Heart right ventricle (tissue), 16 donors: ENCODE measurements at regions not wholly inside any gene's neighbourhood (a gene's known extent, or its start where the extent isn't known, plus 50 kb on each side); places are given as distances from the start of the nearest gene placed in this dataset.

Source experiments
- ATAC-seq, 8 donors: fragments of 200-7000 bp; cut with Tn5 transposase; one replicate each; pipeline ENCODE4 v1.9.1; 2020; ENCODE audit warnings: mild to moderate bottlenecking in 8 of 8, moderate library complexity in 8 of 8, moderate number of reproducible peaks in 1 of 8
- DNase-seq, 2 donors: peaks; one replicate each; pipeline ENCODE4 v3.0.0-alpha.2; 2020
- H3K27ac ChIP-seq, 10 donors: fragments of 200-600 bp; sonication (generic) in 2 of 10; one replicate each; pipeline versions ENCODE4 v1.5.0 to v1.8.0; 2020 to 2022; ENCODE audit warnings: mild to moderate bottlenecking in 3 of 10
- H3K27me3 ChIP-seq, 7 donors: fragments of 200-600 bp; one replicate each; pipeline ENCODE4 v1.8.0; 2021 to 2022; ENCODE audit warnings: mild to moderate bottlenecking in 2 of 7
- H3K36me3 ChIP-seq, 9 donors: fragments of 200-600 bp; sonication (generic) in 1 of 9; one replicate each; pipeline versions ENCODE4 v1.5.0 to v1.8.0; 2020 to 2022; ENCODE audit warnings: mild to moderate bottlenecking in 2 of 9
- H3K4me1 ChIP-seq, 9 donors: fragments of 200-600 bp; sonication (generic) in 1 of 9; one replicate each; pipeline versions ENCODE4 v1.5.0 to v1.8.0; 2020 to 2022; ENCODE audit warnings: mild to moderate bottlenecking in 4 of 9
- H3K4me3 ChIP-seq, 10 donors: fragments of 200-600 bp; sonication (generic) in 2 of 10; one replicate each; pipeline versions ENCODE4 v1.5.0 to v1.8.0; 2020 to 2022; ENCODE audit warnings: mild to moderate bottlenecking in 7 of 10, moderate library complexity in 2 of 10
- H3K9me3 ChIP-seq, 11 donors: fragments of 200-600 bp in 10 of 11; sonication (generic) in 2 of 11; one replicate each; pipeline versions ENCODE4 v1.5.0 to v1.8.0; 2013 to 2022; ENCODE audit warnings: mild to moderate bottlenecking in 2 of 11, control low read depth in 1 of 11, moderate library complexity in 1 of 11
- CTCF ChIP-seq, 9 donors: fragments of 200-600 bp; sonication (generic) in 2 of 9; IDR thresholded peaks; one replicate each; pipeline versions ENCODE4 v1.5.0 to v1.8.0; 2021 to 2022; ENCODE audit warnings: antibody characterized with exemption in 9 of 9, mild to moderate bottlenecking in 5 of 9, moderate library complexity in 1 of 9
- WGBS, 2 donors: extraction: QIAGEN DNeasy Blood & Tissue Kit; methylation state at CpG; one replicate each; pipeline ENCODE4 v1.1.7; 2013; ENCODE audit warnings: inconsistent platforms in 1 of 2; 5-methylcytosine and 5-hydroxymethylcytosine counted together
- intact Hi-C, 10 donors: fragments of 100-400 bp; cut with DNase I; formaldehyde crosslinking; loops; one replicate each; pipeline versions ENCODE4 v1.11.1 to v1.14.2; 2022
- donor health status: Arrhythmogenic right ventricular cardiomyopathy.
- donor health status: ischemic (EF 13 %, LVEDD 7.1; RV severe dilation, severe dysfunction).
- donor health status: healthy with polysubstance abuse.
- donor health status: DM: no; HTN: yes; CAD: no.
- donor health status: DM: no; HTN: no; CAD: no.
- donor health status: ischemic (EF 25% LVEDD 6.9; RV normal size, moderate dysfunction).
- donor health status: ischemic (EF 25% LVEDD 5.7; RV mildly dilated, moderate dysfunction).
- donor health status: healthy.
- donor health status: DM: yes; HTN: yes; CAD: no.
- donor health status: Ischemic cardiomyopathy.
- donor health status: ischemic (EF 35%, LVEDD 5.7; RV mildly dilated, moderate dysfunction).
- donor health status: nonischemic (EF 11% LVEDD 7.7; RV severe dilation, severe dysfunction).
- donor health status: DM: yes; HTN: yes; CAD: no.
- donor health status: PGD.
- donor health status: ischemic (EF 29% LVEDD 5.4; RV normal size, mild dysfunction).
- donor health status: nonischemic (EF 23%, LVEDD 6.1; RV moderate dilation, normal function).

GRCh38 chr2:12795851-12796250, 79.1 kb downstream of the TRIB2 start:
- no peak for DNase-seq
- H3K9me3 ChIP-seq, result peaks cover 0 to 7% (median 0%) of the 10 kb centered on the region in 11 donors
- H3K4me3 ChIP-seq, result no peak overlapping the region
- intact Hi-C loops, result loop anchor here in 1 of 10 donors (5.0 kb wide), 1 partner anchor 64 kb away; no protein-coding TSS in a partner anchor
- no peaks in the 10 kb centered on the region for H3K27me3 ChIP-seq
- H3K36me3 ChIP-seq, result no peaks in the 10 kb centered on the region
- no peak for TF ChIP-seq CTCF (IDR thresholded peaks at IDR 0.05)
- peak overlapping the region in 6 of 10 donors; percentile 22 to 69 (median 56) for H3K27ac ChIP-seq
- ATAC-seq, result no peak
- WGBS, 2 donors, result 63 to 75% methylated on average over 2 of the region's 2 CpGs
- peaks cover 0 to 21% (median 14%) of the 10 kb centered on the region in 9 donors for H3K4me1 ChIP-seq

GRCh38 chr2:12796657-12797056, 79.9 kb downstream of the TRIB2 start:
- Histone ChIP-seq H3K36me3 (no peaks in the 10 kb centered on the region), H3K27ac (peak overlapping the region in 7 of 10 donors; percentile 27 to 80 (median 66)), H3K4me1 (peaks cover 0 to 21% (median 14%) of the 10 kb centered on the region in 9 donors), H3K9me3 (peaks cover 0 to 15% (median 5%) of the 10 kb centered on the region in 11 donors), H3K27me3 (no peaks in the 10 kb centered on the region), H3K4me3 (no peak overlapping the region)
- peak; percentile 35 to 63 for DNase-seq
- intact Hi-C loops, result loop anchor here in 1 of 10 donors (5.0 kb wide), 1 partner anchor 64 kb away; no protein-coding TSS in a partner anchor
- 71 to 81% methylated on average over 4 of the region's 4 CpGs for WGBS, 2 donors
- no peak for TF ChIP-seq CTCF (IDR thresholded peaks at IDR 0.05)
- ATAC-seq, result peak; percentile 75 to 96 (median 88)

- no peak for TF ChIP-seq CTCF (IDR thresholded peaks at IDR 0.05)
- H3K4me3 ChIP-seq, result no peak overlapping the region
- H3K27ac ChIP-seq, result peak overlapping the region in 9 of 10 donors; percentile 30 to 80 (median 66)
- H3K4me1 ChIP-seq, result peaks cover 0 to 21% (median 14%) of the 10 kb centered on the region in 9 donors
- intact Hi-C loops, result loop anchor here in 1 of 10 donors (5.0 kb wide), 1 partner anchor 66 kb away; no protein-coding TSS in a partner anchor
- H3K9me3 ChIP-seq, result peaks cover 0 to 26% (median 10%) of the 10 kb centered on the region in 11 donors
- H3K36me3 ChIP-seq, result no peaks in the 10 kb centered on the region
- peak in 6 of 8 donors; percentile 54 to 85 (median 78) for ATAC-seq
- no peak for DNase-seq
- 38 to 45% methylated on average over 3 of the region's 3 CpGs for WGBS, 2 donors
- H3K27me3 ChIP-seq, result no peaks in the 10 kb centered on the region
Observed at GRCh38 chr2:12797815-12798214, 81.1 kb downstream of the TRIB2 start.

GRCh38 chr2:12803607-12804006, 86.9 kb downstream of the TRIB2 start:
- TF ChIP-seq CTCF (IDR thresholded peaks at IDR 0.05), result no peak
- no peaks in the 10 kb centered on the region for H3K27me3 ChIP-seq
- intact Hi-C loops, result loop anchor here in 2 of 10 donors (5.0 to 10.0 kb wide), 2 partner anchors 71 to 121 kb away; no protein-coding TSS in a partner anchor
- no peak overlapping the region for H3K27ac ChIP-seq
- H3K4me3 ChIP-seq, result no peak overlapping the region
- H3K4me1 ChIP-seq, result peaks cover 3 to 47% (median 28%) of the 10 kb centered on the region in 9 donors
- no peak for ATAC-seq
- H3K9me3 ChIP-seq, result peaks cover 0 to 28% (median 10%) of the 10 kb centered on the region in 11 donors
- H3K36me3 ChIP-seq, result no peaks in the 10 kb centered on the region
- no peak for DNase-seq
